NCI-H226 (cell line): ENCODE measurements at regions not wholly inside any gene's neighbourhood (a gene's known extent, or its start where the extent isn't known, plus 50 kb on each side); places are given as distances from the start of the nearest gene placed in this dataset.

Experiments
- DNase-seq: peaks from one replicate; pipeline ENCODE4 v3.0.0-alpha.2; 2015

GRCh38 chr4:108520807-108521206 is 99.6 kb upstream of the RPL34 start:
- DNase-seq: no peak

GRCh38 chr4:108519911-108520601 is 100.3 kb upstream of the RPL34 start:
- no peak for DNase-seq

GRCh38 chr4:108519208-108519833 is 101.1 kb upstream of the RPL34 start:
- no peak for DNase-seq

GRCh38 chr4:108512615-108513505 is 107.5 kb upstream of the RPL34 start:
- DNase-seq: no peak

- no peak for DNase-seq
These were observed 108.8 kb upstream of the RPL34 start for GRCh38 chr4:108511618-108512017.

GRCh38 chr4:108502356-108502755 is 118.0 kb upstream of the RPL34 start:
- no peak for DNase-seq

- no peak for DNase-seq
These were observed 121.5 kb upstream of the RPL34 start for GRCh38 chr4:108498925-108499324.

GRCh38 chr4:108493596-108493931 is 126.8 kb upstream of the RPL34 start:
- no peak for DNase-seq

GRCh38 chr4:108492816-108493595 is 127.4 kb upstream of the RPL34 start:
- no peak for DNase-seq

GRCh38 chr4:108488865-108489264 is 131.5 kb upstream of the RPL34 start:
- no peak for DNase-seq

GRCh38 chr4:108486046-108486445 is 134.3 kb upstream of the RPL34 start:
- no peak for DNase-seq

GRCh38 chr4:108484187-108484586 is 136.2 kb upstream of the RPL34 start:
- DNase-seq: no peak

- no peak for DNase-seq
These were observed 136.7 kb upstream of the RPL34 start for GRCh38 chr4:108483650-108484049.

- no peak for DNase-seq
These were observed 137.3 kb upstream of the RPL34 start for GRCh38 chr4:108483079-108483478.

GRCh38 chr4:108480881-108481280 is 139.5 kb upstream of the RPL34 start:
- no peak for DNase-seq

GRCh38 chr4:108477527-108478108 is 142.8 kb upstream of the RPL34 start:
- no peak for DNase-seq

GRCh38 chr4:108473163-108473720 is 147.1 kb upstream of the RPL34 start:
- DNase-seq: no peak

- DNase-seq: peak; percentile 62
These were observed 153.2 kb upstream of the RPL34 start for GRCh38 chr4:108466936-108467902.

GRCh38 chr4:108465886-108466500 is 154.4 kb upstream of the RPL34 start:
- DNase-seq: no peak

- no peak for DNase-seq
These were observed 161.7 kb upstream of the RPL34 start for GRCh38 chr4:108458681-108459080.

GRCh38 chr4:108454227-108454626 is 166.1 kb upstream of the RPL34 start:
- no peak for DNase-seq
